Smooth muscle cell (in vitro differentiated cells): ENCODE measurements at regions not wholly inside any gene's neighbourhood (a gene's known extent, or its start where the extent isn't known, plus 50 kb on each side); places are given as distances from the start of the nearest gene placed in this dataset.
A peak's percentile ranks its signal among the peaks of the same experiment; 100 is the strongest.

Source experiments
- DNase-seq: peaks from one replicate; lab custom pipeline; 2025; ENCODE audit not compliant: unreplicated experiment; lab: John Stamatoyannopoulos, UW
- H2AFZ ChIP-seq: fragments of 200-600 bp; sonication (generic); 2 replicates; pipeline ENCODE4 v1.6.0; 2016; ENCODE audit warnings: antibody characterized with exemption, low read depth, mild to moderate bottlenecking
- H3F3A ChIP-seq: fragments of 200-600 bp; sonication (generic); 2 replicates; pipeline ENCODE4 v1.6.0; 2017; ENCODE audit warnings: antibody characterized with exemption, low read depth
- H3K27ac ChIP-seq: fragments of 200-600 bp; sonication (generic); 2 replicates; pipeline ENCODE4 v1.5.1; 2016; ENCODE audit warnings: low read depth, mild to moderate bottlenecking
- H3K27me3 ChIP-seq: fragments of 200-600 bp; sonication (generic); 2 replicates; pipeline ENCODE4 v1.6.1; 2016; ENCODE audit warnings: low read depth, mild to moderate bottlenecking
- H3K36me3 ChIP-seq: fragments of 200-600 bp; sonication (generic); 2 replicates; pipeline ENCODE4 v1.5.1; 2016; ENCODE audit warnings: low read depth
- H3K4me1 ChIP-seq: fragments of 200-600 bp; sonication (generic); 2 replicates; pipeline ENCODE4 v1.5.1; 2016; ENCODE audit warnings: low read depth
- H3K4me2 ChIP-seq: fragments of 200-600 bp; sonication (generic); 2 replicates; pipeline ENCODE4 v1.6.0; 2016; ENCODE audit warnings: mild to moderate bottlenecking
- H3K4me3 ChIP-seq: fragments of 200-600 bp; sonication (generic); 2 replicates; pipeline ENCODE4 v1.5.1; 2016; ENCODE audit warnings: mild to moderate bottlenecking
- H3K79me2 ChIP-seq: fragments of 200-600 bp; sonication (generic); 2 replicates; pipeline ENCODE4 v1.6.0; 2016; ENCODE audit warnings: low read depth, mild to moderate bottlenecking
- H3K9ac ChIP-seq: fragments of 200-600 bp; sonication (generic); 2 replicates; pipeline ENCODE4 v1.6.0; 2016; ENCODE audit warnings: low read depth
- H3K9me3 ChIP-seq: fragments of 200-600 bp; sonication (generic); replicated peaks from 2 replicates; pipeline ENCODE4 v1.5.1; 2016; ENCODE audit warnings: low read depth
- H4K20me1 ChIP-seq: fragments of 200-600 bp; sonication (generic); 2 replicates; pipeline ENCODE4 v1.6.0; 2016; ENCODE audit warnings: low read depth
- CTCF ChIP-seq: fragments of 200-600 bp; sonication (generic); IDR thresholded peaks from 2 replicates; pipeline ENCODE4 v1.5.1; 2017; ENCODE audit warnings: borderline replicate concordance, mild to moderate bottlenecking, antibody characterized with exemption; ENCODE audit not compliant: insufficient read depth, poor library complexity, severe bottlenecking
- WGBS: methylation state at CpG from one replicate; pipeline ENCODE4 v1.1.7; 2016; ENCODE audit warnings: low lambda C conversion rate; 5-methylcytosine and 5-hydroxymethylcytosine counted together

- no peak overlapping the region for H3K27ac ChIP-seq
- no peak for TF ChIP-seq CTCF
- H3F3A ChIP-seq, result no peaks in the 10 kb centered on the region
- 50% methylated on average over 2 of the region's 2 CpGs for WGBS
- no peak overlapping the region for H3K4me3 ChIP-seq
- H3K4me1 ChIP-seq, result no peaks in the 10 kb centered on the region
- no peak for DNase-seq
- no peaks in the 10 kb centered on the region for H3K79me2 ChIP-seq
- no peaks in the 10 kb centered on the region for H4K20me1 ChIP-seq
- H3K4me2 ChIP-seq, result no peak overlapping the region
- no peak overlapping the region for H3K9ac ChIP-seq
- no peak overlapping the region for H2AFZ ChIP-seq
- no peaks in the 10 kb centered on the region for H3K9me3 ChIP-seq
- no peaks in the 10 kb centered on the region for H3K36me3 ChIP-seq
- H3K27me3 ChIP-seq, result no peaks in the 10 kb centered on the region
These were observed 1129.4 kb upstream of the LRRTM3 start for GRCh38 chr10:65796472-65796871.

GRCh38 chr10:65798133-65798532 lies 1127.7 kb upstream of the LRRTM3 start:
- H3F3A ChIP-seq, result no peaks in the 10 kb centered on the region
- no peak overlapping the region for H3K4me2 ChIP-seq
- H3K4me1 ChIP-seq, result no peaks in the 10 kb centered on the region
- no peaks in the 10 kb centered on the region for H3K27me3 ChIP-seq
- DNase-seq, result no peak
- no peak overlapping the region for H3K9ac ChIP-seq
- 95% methylated on average over 3 of the region's 3 CpGs for WGBS
- no peaks in the 10 kb centered on the region for H3K79me2 ChIP-seq
- H3K9me3 ChIP-seq, result no peaks in the 10 kb centered on the region
- H2AFZ ChIP-seq, result no peak overlapping the region
- no peak overlapping the region for H3K27ac ChIP-seq
- no peaks in the 10 kb centered on the region for H3K36me3 ChIP-seq
- TF ChIP-seq CTCF, result no peak
- no peaks in the 10 kb centered on the region for H4K20me1 ChIP-seq
- no peak overlapping the region for H3K4me3 ChIP-seq

GRCh38 chr10:65802391-65802790 lies 1123.4 kb upstream of the LRRTM3 start:
- Histone ChIP-seq H3K27ac (no peak overlapping the region), H3K9ac (no peak overlapping the region), H3K79me2 (no peaks in the 10 kb centered on the region), H3K9me3 (no peaks in the 10 kb centered on the region), H4K20me1 (no peaks in the 10 kb centered on the region), H3K27me3 (no peaks in the 10 kb centered on the region), H3F3A (no peaks in the 10 kb centered on the region), H3K4me2 (no peak overlapping the region), H3K4me3 (no peak overlapping the region), H3K4me1 (peaks cover 12% of the 10 kb centered on the region), H2AFZ (no peak overlapping the region), H3K36me3 (no peaks in the 10 kb centered on the region)
- TF ChIP-seq CTCF, result no peak
- DNase-seq, result no peak
- WGBS, result 92% methylated on average over 2 of the region's 2 CpGs

- H3K36me3 ChIP-seq, result no peaks in the 10 kb centered on the region
- peak overlapping the region; percentile 48 for H3K27ac ChIP-seq
- no peak for DNase-seq
- TF ChIP-seq CTCF, result no peak
- H4K20me1 ChIP-seq, result no peaks in the 10 kb centered on the region
- H3K9ac ChIP-seq, result no peak overlapping the region
- WGBS, result 2% methylated on average over 1 of the region's 1 CpG
- peak overlapping the region; percentile 58 for H3K4me2 ChIP-seq
- H2AFZ ChIP-seq, result no peak overlapping the region
- H3K4me1 ChIP-seq, result peaks cover 12% of the 10 kb centered on the region
- H3K79me2 ChIP-seq, result no peaks in the 10 kb centered on the region
- no peaks in the 10 kb centered on the region for H3K9me3 ChIP-seq
- no peak overlapping the region for H3K4me3 ChIP-seq
- H3F3A ChIP-seq, result no peaks in the 10 kb centered on the region
- H3K27me3 ChIP-seq, result no peaks in the 10 kb centered on the region
These were observed 1120.3 kb upstream of the LRRTM3 start for GRCh38 chr10:65805511-65805910.
